ENCODE measurements at regions not wholly inside any gene's neighbourhood (a gene's known extent, or its start where the extent isn't known, plus 50 kb on each side); places are given as distances from the start of the nearest gene placed in this dataset.

- Histone ChIP-seq H3K9me3 (no peaks in the 10 kb centered on the region), H3K4me3 (no peak overlapping the region), H3K27ac (no peak overlapping the region), H3K27me3 (no peaks in the 10 kb centered on the region), H3K4me1 (no peaks in the 10 kb centered on the region), H3K36me3 (no peaks in the 10 kb centered on the region)
- DNase-seq (ENCODE audit: extremely low spot score in 2 of 2), result no peak
- intact Hi-C loops (cut with DNase I), result no loop called here
- TF ChIP-seq POLR2AphosphoS5 (IDR thresholded peaks at IDR 0.05; ENCODE audit: insufficient read depth in 1 of 2, low read depth in 1 of 2) (no peak), POLR2A (IDR thresholded peaks at IDR 0.05) (no peak), CTCF (IDR thresholded peaks at IDR 0.05) (no peak)
Observed at GRCh38 chr3:78029775-78030174, 989.9 kb downstream of the ROBO2 start.

- TF ChIP-seq CTCF (IDR thresholded peaks at IDR 0.05) (no peak), POLR2AphosphoS5 (IDR thresholded peaks at IDR 0.05; ENCODE audit: insufficient read depth in 1 of 2, low read depth in 1 of 2) (no peak), POLR2A (IDR thresholded peaks at IDR 0.05) (no peak)
- no peaks in the 10 kb centered on the region for H3K4me1 ChIP-seq
- no peak overlapping the region for H3K27ac ChIP-seq
- H3K4me3 ChIP-seq, result no peak overlapping the region
- no peaks in the 10 kb centered on the region for H3K36me3 ChIP-seq
- intact Hi-C loops (cut with DNase I), result no loop called here
- no peaks in the 10 kb centered on the region for H3K9me3 ChIP-seq
- DNase-seq (ENCODE audit: extremely low spot score in 2 of 2), result no peak
- no peaks in the 10 kb centered on the region for H3K27me3 ChIP-seq
Observed at GRCh38 chr3:78035131-78035641, 995.3 kb downstream of the ROBO2 start.

- no peak overlapping the region for H3K4me3 ChIP-seq
- intact Hi-C loops (cut with DNase I), result no loop called here
- H3K9me3 ChIP-seq, result no peaks in the 10 kb centered on the region
- H3K4me1 ChIP-seq, result no peaks in the 10 kb centered on the region
- no peak for DNase-seq (ENCODE audit: extremely low spot score in 2 of 2)
- H3K36me3 ChIP-seq, result no peaks in the 10 kb centered on the region
- H3K27ac ChIP-seq, result no peak overlapping the region
- no peak for TF ChIP-seq CTCF (IDR thresholded peaks at IDR 0.05)
- no peak for TF ChIP-seq POLR2AphosphoS5 (IDR thresholded peaks at IDR 0.05; ENCODE audit: insufficient read depth in 1 of 2, low read depth in 1 of 2)
- no peak for TF ChIP-seq POLR2A (IDR thresholded peaks at IDR 0.05)
- no peaks in the 10 kb centered on the region for H3K27me3 ChIP-seq
Observed at GRCh38 chr3:78041486-78041885, 1001.6 kb downstream of the ROBO2 start.

GRCh38 chr3:78046566-78046965, 1006.7 kb downstream of the ROBO2 start:
- DNase-seq (ENCODE audit: extremely low spot score in 2 of 2), result no peak
- intact Hi-C loops (cut with DNase I), result no loop called here
- Histone ChIP-seq H3K9me3 (no peaks in the 10 kb centered on the region), H3K4me1 (no peaks in the 10 kb centered on the region), H3K27me3 (no peaks in the 10 kb centered on the region), H3K27ac (no peak overlapping the region), H3K36me3 (no peaks in the 10 kb centered on the region), H3K4me3 (no peak overlapping the region)
- no peak for TF ChIP-seq CTCF (IDR thresholded peaks at IDR 0.05)
- no peak for TF ChIP-seq POLR2AphosphoS5 (IDR thresholded peaks at IDR 0.05; ENCODE audit: insufficient read depth in 1 of 2, low read depth in 1 of 2)
- no peak for TF ChIP-seq POLR2A (IDR thresholded peaks at IDR 0.05)

- DNase-seq (ENCODE audit: extremely low spot score in 2 of 2), result no peak
- no peak overlapping the region for H3K4me3 ChIP-seq
- no peak for TF ChIP-seq POLR2A (IDR thresholded peaks at IDR 0.05)
- TF ChIP-seq CTCF (IDR thresholded peaks at IDR 0.05), result no peak
- no peak for TF ChIP-seq POLR2AphosphoS5 (IDR thresholded peaks at IDR 0.05; ENCODE audit: insufficient read depth in 1 of 2, low read depth in 1 of 2)
- H3K27me3 ChIP-seq, result no peaks in the 10 kb centered on the region
- H3K36me3 ChIP-seq, result no peaks in the 10 kb centered on the region
- H3K27ac ChIP-seq, result no peak overlapping the region
- intact Hi-C loops (cut with DNase I), result no loop called here
- no peaks in the 10 kb centered on the region for H3K4me1 ChIP-seq
- H3K9me3 ChIP-seq, result no peaks in the 10 kb centered on the region
Observed at GRCh38 chr3:78048698-78049097, 1008.8 kb downstream of the ROBO2 start.

Measured in vagina (tissue), 2 donors.